ENCODE measurements at regions not wholly inside any gene's neighbourhood (a gene's known extent, or its start where the extent isn't known, plus 50 kb on each side); places are given as distances from the start of the nearest gene placed in this dataset.

- no peaks in the 10 kb centered on the region for H3K27me3 Mint-ChIP-seq (ENCODE audit: unreplicated experiment)
- no peaks in the 10 kb centered on the region for H3K36me3 Mint-ChIP-seq (ENCODE audit: unreplicated experiment)
- H3K9me3 Mint-ChIP-seq (ENCODE audit: unreplicated experiment): peaks cover 26% of the 10 kb centered on the region
- TF ChIP-seq CTCF (IDR thresholded peaks at IDR 0.05): no peak
- H3K27ac Mint-ChIP-seq (ENCODE audit: unreplicated experiment): no peak overlapping the region
- DNase-seq (ENCODE audit: extremely low spot score, unreplicated experiment): no peak
- H3K4me3 Mint-ChIP-seq (ENCODE audit: unreplicated experiment): no peak overlapping the region
- H3K4me1 Mint-ChIP-seq (ENCODE audit: unreplicated experiment): no peaks in the 10 kb centered on the region
These were observed 620.7 kb downstream of the RBFOX1 start for GRCh38 chr16:7953360-7953759.

DNA sequence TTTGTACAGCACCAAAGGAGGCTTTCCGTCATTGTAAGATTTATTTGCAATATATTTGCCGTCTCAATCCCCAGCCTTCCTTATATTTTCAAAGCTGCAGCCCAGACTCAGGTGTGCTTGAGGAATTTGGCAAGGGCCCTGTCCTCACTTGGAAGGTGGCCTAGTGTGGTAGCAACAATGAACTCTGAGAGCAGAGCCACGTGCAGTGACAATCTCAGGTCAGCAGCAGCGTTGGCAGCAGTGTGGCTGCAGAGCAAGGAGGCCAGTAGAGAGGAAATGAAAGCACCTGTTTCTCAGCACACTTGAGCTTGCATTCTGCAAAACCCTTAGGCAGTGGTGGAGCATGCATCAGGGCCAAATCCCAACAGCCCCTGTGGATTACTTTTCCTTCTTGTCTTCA lies 613.5 kb downstream of the RBFOX1 start:
- H3K9me3 Mint-ChIP-seq (ENCODE audit: unreplicated experiment): peaks cover 39% of the 10 kb centered on the region
- no peak overlapping the region for H3K4me3 Mint-ChIP-seq (ENCODE audit: unreplicated experiment)
- no peaks in the 10 kb centered on the region for H3K36me3 Mint-ChIP-seq (ENCODE audit: unreplicated experiment)
- H3K27me3 Mint-ChIP-seq (ENCODE audit: unreplicated experiment): no peaks in the 10 kb centered on the region
- no peaks in the 10 kb centered on the region for H3K4me1 Mint-ChIP-seq (ENCODE audit: unreplicated experiment)
- TF ChIP-seq CTCF (IDR thresholded peaks at IDR 0.05): no peak
- DNase-seq (ENCODE audit: extremely low spot score, unreplicated experiment): no peak
- no peak overlapping the region for H3K27ac Mint-ChIP-seq (ENCODE audit: unreplicated experiment)

- H3K4me1 Mint-ChIP-seq (ENCODE audit: unreplicated experiment): no peaks in the 10 kb centered on the region
- no peak overlapping the region for H3K27ac Mint-ChIP-seq (ENCODE audit: unreplicated experiment)
- H3K36me3 Mint-ChIP-seq (ENCODE audit: unreplicated experiment): no peaks in the 10 kb centered on the region
- no peak overlapping the region for H3K4me3 Mint-ChIP-seq (ENCODE audit: unreplicated experiment)
- H3K27me3 Mint-ChIP-seq (ENCODE audit: unreplicated experiment): no peaks in the 10 kb centered on the region
- peaks cover 28% of the 10 kb centered on the region for H3K9me3 Mint-ChIP-seq (ENCODE audit: unreplicated experiment)
- no peak for TF ChIP-seq CTCF (IDR thresholded peaks at IDR 0.05)
- no peak for DNase-seq (ENCODE audit: extremely low spot score, unreplicated experiment)
These were observed 605.5 kb downstream of the RBFOX1 start for GRCh38 chr16:7938175-7938574.

DNA sequence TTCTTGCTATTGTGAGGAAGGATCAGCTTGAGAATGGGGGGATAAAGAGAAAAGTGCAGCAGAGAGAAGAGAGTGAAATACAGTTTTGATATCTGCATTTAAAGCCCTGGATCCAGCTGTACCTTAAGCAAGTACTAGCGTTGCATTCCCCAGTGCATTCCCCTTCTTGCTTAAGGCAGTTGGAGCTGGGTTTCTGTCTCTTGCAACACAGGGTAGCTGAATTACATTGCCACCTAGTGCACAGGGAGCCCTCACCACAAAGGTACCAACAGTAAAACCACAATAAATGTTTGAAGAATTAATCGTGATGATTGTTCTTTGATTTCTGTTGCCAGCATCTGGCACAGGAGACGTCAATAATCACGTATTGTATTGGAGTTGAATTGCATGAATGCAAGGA lies 588.7 kb downstream of the RBFOX1 start:
- Mint-ChIP-seq H3K36me3 (ENCODE audit: unreplicated experiment) (no peaks in the 10 kb centered on the region), H3K4me1 (ENCODE audit: unreplicated experiment) (no peaks in the 10 kb centered on the region), H3K27ac (ENCODE audit: unreplicated experiment) (no peak overlapping the region), H3K27me3 (ENCODE audit: unreplicated experiment) (no peaks in the 10 kb centered on the region), H3K9me3 (ENCODE audit: unreplicated experiment) (peaks cover 49% of the 10 kb centered on the region), H3K4me3 (ENCODE audit: unreplicated experiment) (no peak overlapping the region)
- DNase-seq (ENCODE audit: extremely low spot score, unreplicated experiment): no peak
- TF ChIP-seq CTCF (IDR thresholded peaks at IDR 0.05): no peak

GRCh38 chr16:7919782-7920181 lies 587.1 kb downstream of the RBFOX1 start:
- H3K4me1 Mint-ChIP-seq (ENCODE audit: unreplicated experiment): no peaks in the 10 kb centered on the region
- H3K27me3 Mint-ChIP-seq (ENCODE audit: unreplicated experiment): no peaks in the 10 kb centered on the region
- TF ChIP-seq CTCF (IDR thresholded peaks at IDR 0.05): no peak
- H3K27ac Mint-ChIP-seq (ENCODE audit: unreplicated experiment): no peak overlapping the region
- DNase-seq (ENCODE audit: extremely low spot score, unreplicated experiment): no peak
- H3K9me3 Mint-ChIP-seq (ENCODE audit: unreplicated experiment): peaks cover 52% of the 10 kb centered on the region
- no peaks in the 10 kb centered on the region for H3K36me3 Mint-ChIP-seq (ENCODE audit: unreplicated experiment)
- no peak overlapping the region for H3K4me3 Mint-ChIP-seq (ENCODE audit: unreplicated experiment)
